Transverse colon (tissue), 4 donors: ENCODE measurements at regions not wholly inside any gene's neighbourhood (a gene's known extent, or its start where the extent isn't known, plus 50 kb on each side); places are given as distances from the start of the nearest gene placed in this dataset.

ENCODE experiments used
- DNase-seq: peaks from one replicate; pipeline ENCODE4 v3.0.0-alpha.2; 2019
- H3K27ac ChIP-seq, 4 donors: fragments of 200-600 bp; sonication (generic); 2 replicates each; pipeline ENCODE4 v1.5.1; 2016 to 2018; ENCODE audit warnings: inconsistent platforms in 4 of 4
- H3K27me3 ChIP-seq: fragments of 200-600 bp; sonication (generic); 2 replicates; pipeline ENCODE4 v1.5.1; 2017; ENCODE audit warnings: inconsistent platforms
- H3K36me3 ChIP-seq, 4 donors: fragments of 200-600 bp; sonication (generic); 2 replicates each; pipeline ENCODE4 v1.5.1; 2017 to 2019; ENCODE audit warnings: inconsistent platforms in 4 of 4
- H3K4me1 ChIP-seq, 4 donors: fragments of 200-600 bp; sonication (generic); 2 replicates each; pipeline ENCODE4 v1.5.1; 2017 to 2020; ENCODE audit warnings: inconsistent platforms in 4 of 4
- H3K4me3 ChIP-seq, 4 donors: fragments of 200-600 bp; sonication (generic); 1 replicate in 1 of 4; 2 replicates in 3 of 4; pipeline versions ENCODE4 v1.5.1 to v1.6.1; 2017 to 2019; ENCODE audit warnings: inconsistent platforms in 4 of 4
- H3K9me3 ChIP-seq, 2 donors: fragments of 200-600 bp; sonication (generic); 2 replicates each; pipeline ENCODE4 v1.5.1; 2017 to 2019; ENCODE audit warnings: inconsistent platforms in 2 of 2
- EP300 ChIP-seq: sonication (generic); formaldehyde crosslinking; IDR thresholded peaks from one replicate; pipeline ENCODE4 v1.6.1; 2017; ENCODE audit warnings: antibody characterized with exemption, low read depth
- POLR2A ChIP-seq: fragments of 450-650 bp; IDR thresholded peaks from one replicate; pipeline ENCODE4 v1.6.1; 2016; ENCODE audit warnings: antibody characterized with exemption, mild to moderate bottlenecking, moderate library complexity
- POLR2AphosphoS5 ChIP-seq, 3 donors: sonication (generic); formaldehyde crosslinking; IDR thresholded peaks; one replicate each; pipeline ENCODE4 v1.6.1; 2016; ENCODE audit warnings: antibody characterized with exemption in 3 of 3
- WGBS, 2 donors: methylation state at CpG; one replicate each; pipeline ENCODE4 v1.1.5; 2018; ENCODE audit warnings: low coverage in 1 of 2; 5-methylcytosine and 5-hydroxymethylcytosine counted together
- in situ Hi-C, 4 donors: fragments of 200-750 bp; cut with MboI; loops; one replicate each; pipeline versions ENCODE4 v1.15.0 to v1.15.1; 2017; ENCODE audit warnings: low sequenced_read_pairs in 3 of 4, low pct_ligation_motif_present in 1 of 4, low pct_unique_long_range_greater_than_20kb in 1 of 4
- intact Hi-C: fragments of 100-400 bp; cut with DNase I; formaldehyde crosslinking; loops from one replicate; pipeline ENCODE4 v1.15.1; 2023; ENCODE audit warnings: low total_unique reads
- TF ChIP-seq, protein P1 (sequence below), 5 experiments: fragments of 200-600 bp in 3 of 5; fragments of 450-650 bp in 2 of 5; sonication (generic) in 3 of 5; IDR thresholded peaks; 1 replicate in 2 of 5; 2 replicates in 3 of 5; pipeline ENCODE4 v1.5.1; 2016 to 2017; ENCODE audit warnings: antibody characterized with exemption in 5 of 5, inconsistent platforms in 3 of 5, mild to moderate bottlenecking in 2 of 5, moderate library complexity in 1 of 5

DNA sequence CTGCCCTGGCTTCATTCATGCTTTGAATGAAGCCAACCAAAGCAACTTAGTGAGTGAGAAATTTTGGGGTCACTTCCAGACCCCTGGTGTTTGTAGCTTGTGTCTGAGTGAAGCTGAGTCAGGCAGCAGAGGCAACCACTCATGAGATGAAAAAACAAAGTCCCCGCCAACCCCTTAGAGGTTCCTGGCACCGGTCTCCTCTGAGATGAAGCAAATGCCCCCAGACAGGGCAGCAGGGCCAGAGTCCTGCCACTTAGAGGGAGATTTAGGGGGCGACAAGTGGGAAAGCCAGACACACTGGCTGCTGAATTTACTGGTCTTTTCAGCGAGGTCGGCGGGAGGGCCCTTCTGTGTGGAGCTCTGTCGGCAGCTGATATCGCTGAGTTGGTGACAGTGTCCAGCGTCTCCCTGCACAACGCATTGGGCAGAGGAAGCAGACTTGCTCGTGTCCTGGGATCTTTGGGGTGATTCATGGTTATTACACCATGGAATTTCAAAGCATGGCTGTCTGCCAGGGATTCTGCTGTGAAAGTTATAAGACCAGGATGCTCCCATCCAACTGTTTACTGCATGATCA is 482.6 kb downstream of the MIAT start:
- intact Hi-C loops: no loop called here
- 65% methylated on average over 11 of the region's 11 CpGs; no CpG with 5 or more reads in 1 of the 2 donors for WGBS, 2 donors
- in situ Hi-C loops: no loop called here
- no peaks in the 10 kb centered on the region for H3K4me1 ChIP-seq
- H3K27ac ChIP-seq: peak overlapping the region in 1 of 4 donors; percentile 15
- no peak for DNase-seq
- H3K27me3 ChIP-seq: no peaks in the 10 kb centered on the region
- H3K9me3 ChIP-seq: no peaks in the 10 kb centered on the region
- H3K4me3 ChIP-seq: no peak overlapping the region
- no peaks in the 10 kb centered on the region for H3K36me3 ChIP-seq
- TF ChIP-seq POLR2A (no peak), EP300 (no peak), POLR2AphosphoS5 (IDR thresholded peaks at IDR 0.05) (no peak)
- TF ChIP-seq, protein P1, sequence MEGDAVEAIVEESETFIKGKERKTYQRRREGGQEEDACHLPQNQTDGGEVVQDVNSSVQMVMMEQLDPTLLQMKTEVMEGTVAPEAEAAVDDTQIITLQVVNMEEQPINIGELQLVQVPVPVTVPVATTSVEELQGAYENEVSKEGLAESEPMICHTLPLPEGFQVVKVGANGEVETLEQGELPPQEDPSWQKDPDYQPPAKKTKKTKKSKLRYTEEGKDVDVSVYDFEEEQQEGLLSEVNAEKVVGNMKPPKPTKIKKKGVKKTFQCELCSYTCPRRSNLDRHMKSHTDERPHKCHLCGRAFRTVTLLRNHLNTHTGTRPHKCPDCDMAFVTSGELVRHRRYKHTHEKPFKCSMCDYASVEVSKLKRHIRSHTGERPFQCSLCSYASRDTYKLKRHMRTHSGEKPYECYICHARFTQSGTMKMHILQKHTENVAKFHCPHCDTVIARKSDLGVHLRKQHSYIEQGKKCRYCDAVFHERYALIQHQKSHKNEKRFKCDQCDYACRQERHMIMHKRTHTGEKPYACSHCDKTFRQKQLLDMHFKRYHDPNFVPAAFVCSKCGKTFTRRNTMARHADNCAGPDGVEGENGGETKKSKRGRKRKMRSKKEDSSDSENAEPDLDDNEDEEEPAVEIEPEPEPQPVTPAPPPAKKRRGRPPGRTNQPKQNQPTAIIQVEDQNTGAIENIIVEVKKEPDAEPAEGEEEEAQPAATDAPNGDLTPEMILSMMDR (IDR thresholded peaks at IDR 0.05): no peak

DNA sequence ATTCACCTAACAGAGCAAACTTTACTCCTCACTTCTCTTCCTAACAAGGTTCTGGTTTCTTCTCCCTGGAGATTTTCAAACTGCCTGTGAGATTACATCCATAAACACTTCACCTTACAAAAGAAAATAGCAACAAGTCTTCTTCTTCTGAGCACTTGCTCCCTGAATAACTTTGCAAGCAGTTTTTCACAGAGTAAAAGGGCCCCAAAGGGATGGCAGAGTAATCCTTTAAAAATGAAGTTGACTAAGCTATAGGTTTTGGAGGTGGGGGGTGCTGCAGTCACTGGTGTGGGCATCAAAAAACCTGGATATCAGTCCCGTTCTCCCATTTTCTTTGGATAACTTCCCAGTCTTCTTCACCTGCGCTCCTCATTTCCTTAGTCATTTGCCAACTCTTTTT is 484.9 kb downstream of the MIAT start:
- Histone ChIP-seq H3K27me3 (no peaks in the 10 kb centered on the region), H3K4me3 (no peak overlapping the region), H3K27ac (no peak overlapping the region), H3K36me3 (no peaks in the 10 kb centered on the region), H3K4me1 (no peaks in the 10 kb centered on the region), H3K9me3 (no peaks in the 10 kb centered on the region)
- in situ Hi-C loops: no loop called here
- TF ChIP-seq EP300: no peak
- no peak for TF ChIP-seq POLR2A
- TF ChIP-seq POLR2AphosphoS5 (IDR thresholded peaks at IDR 0.05): no peak
- 20 to 60% methylated on average over 1 to 2 of the region's 2 CpGs for WGBS, 2 donors
- intact Hi-C loops: no loop called here
- no peak for DNase-seq

DNA sequence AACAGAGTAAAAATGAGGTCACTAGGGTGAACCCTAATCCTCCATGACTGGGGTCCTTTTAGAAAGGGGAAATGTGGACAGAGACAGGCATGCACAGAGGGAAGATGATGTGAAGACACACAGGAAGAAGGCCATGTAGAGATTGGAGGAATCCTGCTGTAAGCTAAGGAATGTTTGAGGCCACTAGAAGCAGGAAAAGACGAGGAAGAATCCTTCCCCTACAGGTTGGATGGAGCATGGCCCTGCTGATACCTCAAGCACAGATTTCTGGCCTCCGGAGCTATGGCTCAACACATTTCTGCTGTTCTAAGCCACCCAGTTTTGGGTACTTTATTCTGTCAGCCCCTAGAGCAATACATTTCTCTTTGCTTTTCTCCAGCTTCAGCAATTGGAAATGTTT is 486.9 kb downstream of the MIAT start:
- intact Hi-C loops (no loop called here), in situ Hi-C loops (no loop called here)
- H3K27ac ChIP-seq: no peak overlapping the region
- H3K9me3 ChIP-seq: no peaks in the 10 kb centered on the region
- no peak for TF ChIP-seq POLR2A
- 48 to 56% methylated on average over 2 of the region's 2 CpGs for WGBS, 2 donors
- H3K4me3 ChIP-seq: no peak overlapping the region
- no peaks in the 10 kb centered on the region for H3K4me1 ChIP-seq
- DNase-seq: no peak
- no peaks in the 10 kb centered on the region for H3K36me3 ChIP-seq
- no peaks in the 10 kb centered on the region for H3K27me3 ChIP-seq

DNA sequence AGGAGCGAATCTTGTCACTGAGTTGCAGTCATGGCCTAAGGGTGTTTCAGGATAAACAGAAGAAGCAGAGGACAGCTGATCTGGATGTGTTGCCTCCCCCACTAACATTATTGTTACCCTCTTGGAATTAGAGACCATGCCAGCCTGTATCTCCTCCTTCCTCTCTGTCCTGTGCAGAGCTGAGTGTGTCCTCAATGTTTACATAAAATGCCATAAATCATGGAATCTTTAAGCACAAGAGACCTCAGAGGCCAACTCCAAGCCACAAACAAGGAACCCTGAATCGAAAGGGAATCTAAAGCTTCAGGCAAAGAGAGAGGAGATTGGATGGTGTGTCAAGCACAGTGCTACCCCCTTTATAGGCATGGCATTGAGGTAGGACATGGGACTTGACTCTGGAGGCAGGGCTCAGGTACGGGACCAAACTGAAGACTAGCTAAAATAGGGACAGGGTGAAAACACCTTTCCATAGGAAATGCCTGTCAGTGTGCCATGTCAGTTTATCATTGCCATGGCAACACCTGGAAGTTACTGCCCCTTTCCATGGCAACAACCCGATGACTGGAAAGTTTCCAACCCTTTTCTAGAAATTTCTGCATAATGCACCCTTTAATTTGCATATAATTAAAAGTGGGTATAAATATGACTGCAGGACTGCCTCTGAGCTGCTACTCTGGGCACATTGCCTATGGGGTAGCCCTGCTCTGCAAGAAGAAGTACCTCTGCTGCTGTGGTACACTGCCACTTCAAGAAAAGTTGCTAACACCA is 489.7 kb downstream of the MIAT start:
- Histone ChIP-seq H3K4me1 (no peaks in the 10 kb centered on the region), H3K27ac (no peak overlapping the region), H3K27me3 (no peaks in the 10 kb centered on the region), H3K4me3 (no peak overlapping the region), H3K36me3 (no peaks in the 10 kb centered on the region), H3K9me3 (no peaks in the 10 kb centered on the region)
- DNase-seq: no peak
- in situ Hi-C loops: no loop called here
- intact Hi-C loops: no loop called here
- 14 to 52% methylated on average over 1 to 4 of the region's 4 CpGs for WGBS, 2 donors
- TF ChIP-seq POLR2A (no peak), EP300 (no peak), POLR2AphosphoS5 (IDR thresholded peaks at IDR 0.05) (no peak)
- TF ChIP-seq, protein P1 (IDR thresholded peaks at IDR 0.05): no peak

DNA sequence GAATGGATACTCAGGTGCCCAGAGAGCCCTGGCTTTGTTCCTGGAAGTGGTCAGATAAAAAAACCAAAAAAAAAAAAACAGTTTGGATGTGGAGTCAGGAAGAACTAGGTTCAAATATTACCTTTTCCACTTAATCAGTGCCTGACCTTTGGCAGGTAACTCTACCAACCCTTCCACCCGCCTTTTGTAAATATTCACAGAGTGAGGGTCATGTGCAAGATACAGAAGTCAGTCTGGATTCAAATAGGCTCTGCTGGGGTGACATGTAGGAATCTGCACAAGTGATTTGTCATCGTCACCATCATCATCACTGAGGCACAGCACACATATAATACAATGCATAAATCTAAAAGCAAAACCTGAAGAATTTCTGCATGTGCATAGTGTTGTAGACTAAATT is 490.7 kb downstream of the MIAT start:
- no peak overlapping the region for H3K4me3 ChIP-seq
- no peak overlapping the region for H3K27ac ChIP-seq
- H3K4me1 ChIP-seq: no peaks in the 10 kb centered on the region
- DNase-seq: no peak
- H3K36me3 ChIP-seq: no peaks in the 10 kb centered on the region
- WGBS, 2 donors: 40 to 57% methylated on average over 2 of the region's 2 CpGs
- H3K9me3 ChIP-seq: no peaks in the 10 kb centered on the region
- H3K27me3 ChIP-seq: no peaks in the 10 kb centered on the region
- TF ChIP-seq POLR2AphosphoS5 (IDR thresholded peaks at IDR 0.05) (no peak), EP300 (no peak), POLR2A (no peak)
- TF ChIP-seq, protein P1 (IDR thresholded peaks at IDR 0.05): no peak
- intact Hi-C loops (no loop called here), in situ Hi-C loops (no loop called here)
